ENCODE measurements at regions not wholly inside any gene's neighbourhood (a gene's known extent, or its start where the extent isn't known, plus 50 kb on each side); places are given as distances from the start of the nearest gene placed in this dataset.

- DNase-seq (ENCODE audit: low spot score): no peak
- H3K27ac ChIP-seq: no peak overlapping the region
These were observed 206.6 kb downstream of the NCK2 start for GRCh38 chr2:105951384-105951694.

GRCh38 chr2:105950521-105951383 is 206.0 kb downstream of the NCK2 start:
- H3K27ac ChIP-seq: no peak overlapping the region
- H3K4me1 ChIP-seq: peaks cover 0 to 10% of the 10 kb centered on the region in 2 donors
- TF ChIP-seq, protein P1, sequence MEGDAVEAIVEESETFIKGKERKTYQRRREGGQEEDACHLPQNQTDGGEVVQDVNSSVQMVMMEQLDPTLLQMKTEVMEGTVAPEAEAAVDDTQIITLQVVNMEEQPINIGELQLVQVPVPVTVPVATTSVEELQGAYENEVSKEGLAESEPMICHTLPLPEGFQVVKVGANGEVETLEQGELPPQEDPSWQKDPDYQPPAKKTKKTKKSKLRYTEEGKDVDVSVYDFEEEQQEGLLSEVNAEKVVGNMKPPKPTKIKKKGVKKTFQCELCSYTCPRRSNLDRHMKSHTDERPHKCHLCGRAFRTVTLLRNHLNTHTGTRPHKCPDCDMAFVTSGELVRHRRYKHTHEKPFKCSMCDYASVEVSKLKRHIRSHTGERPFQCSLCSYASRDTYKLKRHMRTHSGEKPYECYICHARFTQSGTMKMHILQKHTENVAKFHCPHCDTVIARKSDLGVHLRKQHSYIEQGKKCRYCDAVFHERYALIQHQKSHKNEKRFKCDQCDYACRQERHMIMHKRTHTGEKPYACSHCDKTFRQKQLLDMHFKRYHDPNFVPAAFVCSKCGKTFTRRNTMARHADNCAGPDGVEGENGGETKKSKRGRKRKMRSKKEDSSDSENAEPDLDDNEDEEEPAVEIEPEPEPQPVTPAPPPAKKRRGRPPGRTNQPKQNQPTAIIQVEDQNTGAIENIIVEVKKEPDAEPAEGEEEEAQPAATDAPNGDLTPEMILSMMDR (IDR thresholded peaks at IDR 0.05): no peak
- H3K27me3 ChIP-seq: no peaks in the 10 kb centered on the region
- H3K4me3 ChIP-seq: no peak overlapping the region
- no peak for DNase-seq (ENCODE audit: low spot score)
- no peaks in the 10 kb centered on the region for H3K36me3 ChIP-seq
- no peaks in the 10 kb centered on the region for H3K9me3 ChIP-seq

More at GRCh38 chr2:105951384-105951694, 206.6 kb downstream of the NCK2 start:
- TF ChIP-seq, protein P1 (IDR thresholded peaks at IDR 0.05): no peak
- H3K27me3 ChIP-seq: no peaks in the 10 kb centered on the region
- H3K4me3 ChIP-seq: no peak overlapping the region
- H3K36me3 ChIP-seq: no peaks in the 10 kb centered on the region
- peaks cover 0 to 10% of the 10 kb centered on the region in 2 donors for H3K4me1 ChIP-seq
- no peaks in the 10 kb centered on the region for H3K9me3 ChIP-seq

GRCh38 chr2:105943977-105944376 is 199.3 kb downstream of the NCK2 start:
- Histone ChIP-seq H3K4me3 (no peak overlapping the region), H3K36me3 (no peaks in the 10 kb centered on the region), H3K27ac (no peak overlapping the region), H3K9me3 (no peaks in the 10 kb centered on the region), H3K4me1 (no peaks in the 10 kb centered on the region), H3K27me3 (no peaks in the 10 kb centered on the region)
- no peak for DNase-seq (ENCODE audit: low spot score)
- TF ChIP-seq, protein P1 (IDR thresholded peaks at IDR 0.05): no peak
